Lung (tissue), 11 donors: ENCODE measurements at regions not wholly inside any gene's neighbourhood (a gene's known extent, or its start where the extent isn't known, plus 50 kb on each side); places are given as distances from the start of the nearest gene placed in this dataset.

Source experiments
- ATAC-seq: fragments of 200-7000 bp; cut with Tn5 transposase; one replicate; pipeline ENCODE4 v1.9.1; 2020; ENCODE audit warnings: moderate number of reproducible peaks; ENCODE audit not compliant: insufficient read depth, low FRiP score
- DNase-seq, 3 donors: peaks; one replicate each; pipeline ENCODE4 v3.0.0-alpha.2; 2013 to 2017
- H3K27ac ChIP-seq, 2 donors: one replicate each; pipeline ENCODE4 v1.5.1; 2013; ENCODE audit warnings: mild to moderate bottlenecking in 2 of 2, moderate library complexity in 2 of 2, control low read depth in 1 of 2, inconsistent platforms in 1 of 2, low read depth in 1 of 2, low read length in 1 of 2
- H3K27me3 ChIP-seq, 3 donors: one replicate each; pipeline ENCODE4 v1.5.1; 2013; ENCODE audit warnings: low read length in 2 of 3; ENCODE audit not compliant: control insufficient read depth in 3 of 3, insufficient read depth in 3 of 3
- H3K36me3 ChIP-seq, 4 donors: one replicate each; pipeline ENCODE4 v1.5.1; 2013; ENCODE audit warnings: low read length in 4 of 4, mild to moderate bottlenecking in 1 of 4, moderate library complexity in 1 of 4; ENCODE audit not compliant: control insufficient read depth in 4 of 4, insufficient read depth in 4 of 4
- H3K4me1 ChIP-seq, 5 donors: one replicate each; pipeline ENCODE4 v1.5.1; 2013; ENCODE audit warnings: low read length in 5 of 5, mild to moderate bottlenecking in 2 of 5, moderate library complexity in 1 of 5; ENCODE audit not compliant: control insufficient read depth in 5 of 5, insufficient read depth in 5 of 5
- H3K4me3 ChIP-seq: one replicate; pipeline ENCODE4 v1.5.1; 2013; ENCODE audit warnings: mild to moderate bottlenecking, control low read depth, moderate library complexity
- H3K9ac ChIP-seq, 2 donors: one replicate each; pipeline ENCODE4 v1.5.1; 2013; ENCODE audit warnings: low read length in 2 of 2, control low read depth in 1 of 2; ENCODE audit not compliant: insufficient read depth in 1 of 2
- H3K9me3 ChIP-seq, 4 donors: one replicate each; pipeline ENCODE4 v1.5.1; 2013; ENCODE audit warnings: low read length in 3 of 4, mild to moderate bottlenecking in 1 of 4, moderate library complexity in 1 of 4; ENCODE audit not compliant: control insufficient read depth in 4 of 4, insufficient read depth in 3 of 4
- CTCF ChIP-seq: IDR thresholded peaks from 2 replicates; pipeline ENCODE4 v1.5.1; 2012; ENCODE audit warnings: mild to moderate bottlenecking; ENCODE audit errors: control extremely low read depth, extremely low read depth
- WGBS, 2 donors: extraction: QIAGEN DNeasy Blood & Tissue Kit; methylation state at CpG; one replicate each; pipeline ENCODE4 v1.1.7; 2013; 5-methylcytosine and 5-hydroxymethylcytosine counted together
- donor health status: control.
- donor health status: control.
- donor health status: Bipolar disorder and iron deficiency.
- donor health status: healthy.
- donor health status: DM: yes; HTN: yes; CAD: no.

- H3K36me3 ChIP-seq, result no peaks in the 10 kb centered on the region
- WGBS, 2 donors, result 26 to 32% methylated on average over 9 of the region's 9 CpGs
- H3K9ac ChIP-seq, result no peak overlapping the region
- H3K4me1 ChIP-seq, result peaks cover 0 to 6% (median 2%) of the 10 kb centered on the region in 5 donors
- no peak for ATAC-seq
- DNase-seq, result peak; percentile 54 to 88 (median 85)
- no peak overlapping the region for H3K4me3 ChIP-seq
- H3K27ac ChIP-seq, result no peak overlapping the region
- peak; percentile 50 for TF ChIP-seq CTCF
- no peaks in the 10 kb centered on the region for H3K9me3 ChIP-seq
- no peaks in the 10 kb centered on the region for H3K27me3 ChIP-seq
Observed at GRCh38 chr5:165630261-165630778, 2124.9 kb downstream of the MAT2B start.

- H3K36me3 ChIP-seq, result no peaks in the 10 kb centered on the region
- WGBS, 2 donors, result 45 to 48% methylated on average over 1 of the region's 1 CpG
- TF ChIP-seq CTCF, result no peak
- no peaks in the 10 kb centered on the region for H3K9me3 ChIP-seq
- no peaks in the 10 kb centered on the region for H3K27me3 ChIP-seq
- no peak for DNase-seq
- no peak overlapping the region for H3K4me3 ChIP-seq
- H3K4me1 ChIP-seq, result peaks cover 0 to 6% (median 2%) of the 10 kb centered on the region in 5 donors
- ATAC-seq, result no peak
- no peak overlapping the region for H3K9ac ChIP-seq
- H3K27ac ChIP-seq, result no peak overlapping the region
Observed at GRCh38 chr5:165631235-165631634, 2125.8 kb downstream of the MAT2B start.

GRCh38 chr5:165642366-165642765 lies 2136.9 kb downstream of the MAT2B start:
- Histone ChIP-seq H3K27me3 (no peaks in the 10 kb centered on the region), H3K27ac (no peak overlapping the region)

More at GRCh38 chr5:165642366-165642765, 2136.9 kb downstream of the MAT2B start:
- ATAC-seq (no peak), DNase-seq (no peak)
- Histone ChIP-seq H3K9me3 (peaks cover 0 to 3% (median 0%) of the 10 kb centered on the region in 4 donors), H3K4me1 (no peaks in the 10 kb centered on the region), H3K4me3 (no peak overlapping the region), H3K36me3 (no peaks in the 10 kb centered on the region), H3K9ac (no peak overlapping the region)
- WGBS, 2 donors, result 42 to 57% methylated on average over 2 of the region's 2 CpGs
- no peak for TF ChIP-seq CTCF
